Activated CD4-positive, alpha-beta T cell treated with anti-CD3 and anti-CD28 coated beads, Interleukin-2, amount 10 ng/mL, durations not matched to agents 24 days and 14 days (primary cell): ENCODE measurements at regions not wholly inside any gene's neighbourhood (a gene's known extent, or its start where the extent isn't known, plus 50 kb on each side); places are given as distances from the start of the nearest gene placed in this dataset.
"Not testable (repeated sequence)": the region's sequence is repeated elsewhere in the genome, so short reads cannot be mapped to it uniquely, and the experiment has no call there.

ENCODE experiments used
- DNase-seq: peaks from one replicate; pipeline ENCODE4 v3.0.0; 2022
- H3K27ac Mint-ChIP-seq: one replicate; pipeline ENCODE4 v1.8.0; 2022; ENCODE audit warnings: mild to moderate bottlenecking, mixed read lengths
- H3K27me3 Mint-ChIP-seq: one replicate; pipeline ENCODE4 v1.8.0; 2022; ENCODE audit warnings: mixed read lengths
- H3K36me3 Mint-ChIP-seq: one replicate; pipeline ENCODE4 v1.8.0; 2022; ENCODE audit warnings: low read depth, mild to moderate bottlenecking, mixed read lengths
- H3K4me1 Mint-ChIP-seq: one replicate; pipeline ENCODE4 v1.8.0; 2021; ENCODE audit warnings: mixed read lengths
- H3K4me3 Mint-ChIP-seq: one replicate; pipeline ENCODE4 v1.8.0; 2022; ENCODE audit warnings: mild to moderate bottlenecking, moderate library complexity, mixed read lengths
- H3K9me3 Mint-ChIP-seq: one replicate; pipeline ENCODE4 v1.8.0; 2021; ENCODE audit warnings: mixed read lengths
- intact Hi-C: fragments of 100-400 bp; cut with micrococcal nuclease; formaldehyde crosslinking; loops from one replicate; pipeline ENCODE4 v1.15.1; 2023

DNA sequence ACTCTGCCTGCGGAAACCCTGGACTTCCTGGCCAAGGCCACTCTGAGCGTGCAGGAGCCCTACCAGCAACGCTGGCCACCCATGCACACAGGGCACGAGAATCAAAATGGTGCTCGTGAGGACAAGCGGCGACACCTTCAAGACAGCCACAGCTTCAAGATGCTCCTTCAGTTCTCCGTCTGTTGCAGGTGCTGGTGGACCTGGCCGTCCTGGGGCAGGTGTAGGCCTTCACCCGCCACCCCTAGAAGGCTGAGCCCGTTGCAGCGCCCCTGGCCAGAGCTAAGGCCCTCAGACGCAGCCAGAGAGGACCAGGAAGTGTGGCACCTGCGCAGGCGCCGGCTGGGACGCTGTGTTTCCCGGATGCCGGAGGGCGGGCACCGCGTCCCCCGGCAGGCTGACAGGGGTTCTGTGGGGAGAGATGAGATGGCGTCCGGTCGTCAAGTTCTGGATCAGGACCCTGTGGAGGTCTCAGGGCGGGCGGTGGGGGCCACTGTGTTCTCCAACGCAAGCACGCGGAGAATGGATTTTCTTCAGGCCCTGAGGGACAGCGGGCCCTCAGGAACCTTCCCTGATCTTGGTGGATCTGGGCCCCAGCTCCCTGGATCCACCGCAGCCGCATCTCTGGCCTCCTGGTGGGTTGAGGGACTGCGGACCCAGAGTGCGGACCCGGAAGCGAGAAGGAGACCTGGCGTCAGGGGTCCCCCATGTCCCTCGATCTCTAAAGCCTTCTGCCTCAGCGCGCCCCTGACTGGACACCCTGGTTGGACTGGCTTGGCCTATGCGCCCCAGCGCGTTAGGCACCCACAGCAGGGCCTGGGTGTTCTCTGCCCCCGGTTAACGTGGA is 1770.8 kb upstream of the CDH9 start:
- H3K27ac Mint-ChIP-seq: no peak overlapping the region
- no peaks in the 10 kb centered on the region for H3K4me1 Mint-ChIP-seq
- H3K36me3 Mint-ChIP-seq: no peaks in the 10 kb centered on the region
- peaks cover 10% of the 10 kb centered on the region for H3K9me3 Mint-ChIP-seq
- intact Hi-C loops: no loop called here
- H3K4me3 Mint-ChIP-seq: no peak overlapping the region
- no peaks in the 10 kb centered on the region for H3K27me3 Mint-ChIP-seq
- no peak for DNase-seq

DNA sequence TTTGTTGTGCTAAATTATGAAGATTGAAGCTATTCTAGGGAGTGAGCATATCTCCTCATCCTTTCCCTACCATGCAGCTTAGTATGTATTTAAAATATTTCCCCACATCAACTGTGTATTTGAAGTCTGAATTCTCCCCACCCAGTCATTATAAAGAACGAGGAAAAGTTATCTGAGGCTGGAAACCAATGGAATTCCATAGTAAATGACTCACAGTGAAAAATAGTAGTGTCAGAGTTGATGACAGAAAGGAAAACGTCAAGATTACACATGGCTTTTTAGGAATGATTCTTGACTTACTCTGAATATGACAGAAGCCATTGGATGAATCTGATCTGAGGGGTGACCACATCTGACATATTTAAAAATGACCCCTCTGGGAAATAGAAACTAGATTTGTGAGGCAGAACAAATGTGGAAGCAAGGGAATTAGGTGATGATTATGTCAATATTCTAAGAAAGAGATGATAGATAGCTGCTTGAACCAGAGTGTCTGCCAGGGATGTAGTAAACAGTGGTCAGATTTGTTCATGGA is 1768.9 kb upstream of the CDH9 start:
- H3K9me3 Mint-ChIP-seq: peaks cover 10% of the 10 kb centered on the region
- no peaks in the 10 kb centered on the region for H3K36me3 Mint-ChIP-seq
- intact Hi-C loops: no loop called here
- no peak overlapping the region for H3K4me3 Mint-ChIP-seq
- H3K4me1 Mint-ChIP-seq: no peaks in the 10 kb centered on the region
- no peak overlapping the region for H3K27ac Mint-ChIP-seq
- no peak for DNase-seq
- H3K27me3 Mint-ChIP-seq: no peaks in the 10 kb centered on the region

DNA sequence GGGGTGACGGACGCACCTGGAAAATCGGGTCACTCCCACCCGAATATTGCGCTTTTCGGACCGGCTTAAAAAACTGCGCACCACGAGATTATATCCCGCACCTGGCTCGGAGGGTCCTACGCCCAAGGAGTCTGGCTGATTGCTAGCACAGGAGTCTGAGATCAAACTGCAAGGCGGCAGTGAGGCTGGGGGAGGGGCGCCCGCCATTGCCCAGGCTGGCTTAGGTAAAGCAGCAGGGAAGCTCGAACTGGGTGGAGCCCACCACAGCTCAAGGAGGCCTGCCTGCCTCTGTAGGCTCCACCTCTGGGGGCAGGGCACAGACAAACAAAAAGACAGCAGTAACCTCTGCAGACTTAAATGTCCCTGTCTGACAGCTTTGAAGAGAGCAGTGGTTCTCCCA is 1760.6 kb upstream of the CDH9 start:
- H3K4me3 Mint-ChIP-seq: not testable (repeated sequence)

GRCh38 chr5:28788954-28789353 is 1750.6 kb upstream of the CDH9 start:
- H3K9me3 Mint-ChIP-seq: peaks cover 8% of the 10 kb centered on the region
- DNase-seq: no peak
- no peaks in the 10 kb centered on the region for H3K27me3 Mint-ChIP-seq
- H3K36me3 Mint-ChIP-seq: no peaks in the 10 kb centered on the region
- H3K4me3 Mint-ChIP-seq: no peak overlapping the region
- intact Hi-C loops: no loop called here
- H3K4me1 Mint-ChIP-seq: no peaks in the 10 kb centered on the region
- no peak overlapping the region for H3K27ac Mint-ChIP-seq

More for the DNA sequence above, 1760.6 kb upstream of the CDH9 start:
- H3K27me3 Mint-ChIP-seq, H3K4me1 Mint-ChIP-seq, H3K27ac Mint-ChIP-seq, DNase-seq, intact Hi-C loops, H3K36me3 Mint-ChIP-seq, H3K9me3 Mint-ChIP-seq: not testable (repeated sequence)

- Mint-ChIP-seq H3K4me3 (no peak overlapping the region), H3K9me3 (peaks cover 4% of the 10 kb centered on the region), H3K36me3 (no peaks in the 10 kb centered on the region), H3K27me3 (no peaks in the 10 kb centered on the region), H3K4me1 (no peaks in the 10 kb centered on the region), H3K27ac (no peak overlapping the region)
- no peak for DNase-seq
- intact Hi-C loops: no loop called here
Measured at GRCh38 chr5:28780083-28780692, 1741.8 kb upstream of the CDH9 start.

GRCh38 chr5:28779161-28779754 is 1740.9 kb upstream of the CDH9 start:
- no peaks in the 10 kb centered on the region for H3K4me1 Mint-ChIP-seq
- H3K27me3 Mint-ChIP-seq: no peaks in the 10 kb centered on the region
- intact Hi-C loops: no loop called here
- H3K27ac Mint-ChIP-seq: no peak overlapping the region
- H3K4me3 Mint-ChIP-seq: no peak overlapping the region
- H3K36me3 Mint-ChIP-seq: no peaks in the 10 kb centered on the region
- H3K9me3 Mint-ChIP-seq: no peaks in the 10 kb centered on the region
- no peak for DNase-seq

- Mint-ChIP-seq H3K27ac (no peak overlapping the region), H3K4me3 (no peak overlapping the region), H3K4me1 (no peaks in the 10 kb centered on the region), H3K36me3 (no peaks in the 10 kb centered on the region), H3K9me3 (peaks cover 3% of the 10 kb centered on the region), H3K27me3 (no peaks in the 10 kb centered on the region)
- intact Hi-C loops: no loop called here
- no peak for DNase-seq
Measured at GRCh38 chr5:28770307-28770706, 1731.9 kb upstream of the CDH9 start.

DNA sequence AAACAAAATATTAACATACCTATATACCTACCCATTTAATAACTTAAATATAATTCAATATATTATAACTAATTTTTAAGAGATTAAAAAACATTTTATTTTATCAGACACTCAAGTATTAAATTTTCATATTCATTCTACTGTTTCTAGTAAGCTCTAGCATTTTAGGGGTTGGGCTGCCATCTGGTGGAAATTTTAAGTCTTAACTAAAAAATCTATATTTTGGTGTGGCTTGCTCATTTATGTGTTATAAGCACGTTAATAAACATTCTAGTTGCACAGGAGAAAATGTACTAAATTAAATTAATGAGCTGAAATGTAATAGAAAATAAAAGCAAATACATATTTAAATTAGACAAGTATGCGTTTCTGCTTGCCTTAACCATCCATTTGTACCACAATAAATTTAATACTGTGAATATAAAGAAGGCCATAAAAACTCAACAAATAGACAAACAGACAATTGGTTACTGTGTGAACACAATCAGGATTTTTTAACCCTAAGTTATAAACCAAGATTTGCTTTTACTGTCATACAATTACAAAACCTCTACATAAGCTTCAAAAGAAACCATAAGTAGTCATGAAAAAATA is 1728.3 kb upstream of the CDH9 start:
- Mint-ChIP-seq H3K4me3 (no peak overlapping the region), H3K9me3 (no peaks in the 10 kb centered on the region), H3K27ac (no peak overlapping the region), H3K4me1 (no peaks in the 10 kb centered on the region), H3K36me3 (no peaks in the 10 kb centered on the region), H3K27me3 (no peaks in the 10 kb centered on the region)
- no peak for DNase-seq
- intact Hi-C loops: no loop called here

DNA sequence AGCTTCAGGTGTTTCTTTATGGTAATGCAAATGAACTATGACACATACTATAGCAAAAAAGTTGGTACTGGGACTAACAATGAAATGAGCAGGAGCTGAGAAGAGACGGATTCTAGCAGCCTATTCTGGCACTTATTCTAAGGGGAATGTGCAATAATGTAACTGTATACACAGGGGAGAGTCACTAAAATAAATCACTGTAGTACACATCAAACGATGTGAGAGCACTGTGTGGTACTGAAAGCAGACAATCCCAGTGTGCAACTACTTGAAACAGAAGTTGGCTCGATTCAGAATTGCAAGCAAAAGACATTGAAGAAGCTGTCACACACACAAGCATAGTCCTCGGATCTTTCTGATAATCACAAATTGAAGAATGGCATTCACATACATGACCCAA is 1713.0 kb upstream of the CDH9 start:
- Mint-ChIP-seq H3K4me1 (no peaks in the 10 kb centered on the region), H3K27me3 (no peaks in the 10 kb centered on the region)
- intact Hi-C loops: no loop called here

DNA sequence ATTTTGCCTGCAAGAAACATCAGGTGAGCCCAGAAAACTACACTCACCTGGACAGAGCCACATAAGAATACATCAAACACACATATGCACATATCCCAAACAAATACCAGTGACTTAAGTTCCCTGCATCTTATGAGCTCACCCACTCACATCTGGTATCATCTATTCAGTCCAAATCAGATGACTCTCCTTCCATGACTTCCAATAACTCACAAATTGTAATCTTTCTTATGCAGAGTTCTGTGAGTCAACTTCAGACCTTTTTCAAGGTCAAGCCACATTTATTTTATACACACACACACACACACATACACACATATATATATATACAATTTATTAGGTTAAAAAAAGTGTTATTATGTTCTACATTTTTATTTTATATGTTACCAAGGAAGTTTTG is 1711.9 kb upstream of the CDH9 start:
- Mint-ChIP-seq H3K9me3 (peaks cover 20% of the 10 kb centered on the region), H3K27ac (no peak overlapping the region), H3K4me3 (no peak overlapping the region), H3K36me3 (no peaks in the 10 kb centered on the region), H3K27me3 (no peaks in the 10 kb centered on the region), H3K4me1 (no peaks in the 10 kb centered on the region)
- DNase-seq: no peak
- intact Hi-C loops: no loop called here

More for the DNA sequence above, 1713.0 kb upstream of the CDH9 start:
- Mint-ChIP-seq H3K4me3 (no peak overlapping the region), H3K9me3 (peaks cover 20% of the 10 kb centered on the region), H3K36me3 (no peaks in the 10 kb centered on the region), H3K27ac (no peak overlapping the region)
- no peak for DNase-seq

DNA sequence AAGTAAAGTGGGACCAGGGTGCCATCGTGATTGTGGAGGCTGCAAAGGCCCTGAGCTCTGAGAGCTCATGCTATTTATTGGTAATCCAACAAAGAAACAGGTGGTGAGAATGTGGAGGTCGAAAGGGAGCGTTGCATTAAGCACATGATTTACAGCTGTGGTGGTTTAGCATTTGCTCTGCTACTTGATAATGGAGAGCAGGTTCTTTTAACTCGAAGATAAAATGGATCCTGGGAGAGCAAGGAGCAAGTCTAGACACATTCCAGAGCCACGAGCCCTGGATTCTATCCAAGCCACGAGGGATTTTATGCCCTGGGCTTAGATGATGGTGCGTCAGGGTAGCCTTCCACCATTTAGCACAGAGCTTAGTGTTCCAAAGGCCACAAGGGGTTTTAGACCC is 1710.1 kb upstream of the CDH9 start:
- DNase-seq: no peak
- Mint-ChIP-seq H3K4me1 (no peaks in the 10 kb centered on the region), H3K4me3 (no peak overlapping the region), H3K9me3 (peaks cover 16% of the 10 kb centered on the region), H3K27me3 (no peaks in the 10 kb centered on the region), H3K36me3 (no peaks in the 10 kb centered on the region), H3K27ac (no peak overlapping the region)
- intact Hi-C loops: no loop called here

DNA sequence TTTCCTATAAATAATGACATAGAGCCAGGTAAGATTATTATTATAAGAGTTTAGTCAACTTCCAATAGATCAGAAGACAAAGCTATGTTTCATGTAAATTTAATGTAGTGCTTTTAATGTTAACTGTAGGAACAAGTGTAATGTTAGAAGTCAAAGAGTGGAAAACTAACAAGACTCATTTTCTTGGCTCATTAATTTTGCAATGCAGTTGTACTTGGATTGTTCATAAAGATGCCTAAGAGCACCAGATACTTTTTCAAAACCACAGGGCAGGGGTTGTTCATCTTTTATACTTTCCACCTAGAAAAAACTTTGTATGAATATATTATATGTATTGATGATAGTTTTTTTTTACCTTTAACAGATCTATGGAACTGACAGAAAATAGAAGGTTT is 1705.3 kb upstream of the CDH9 start:
- no peaks in the 10 kb centered on the region for H3K27me3 Mint-ChIP-seq
- intact Hi-C loops: no loop called here
- H3K4me3 Mint-ChIP-seq: no peak overlapping the region
- no peaks in the 10 kb centered on the region for H3K36me3 Mint-ChIP-seq
- H3K9me3 Mint-ChIP-seq: peaks cover 7% of the 10 kb centered on the region
- no peak for DNase-seq
- no peaks in the 10 kb centered on the region for H3K4me1 Mint-ChIP-seq
- H3K27ac Mint-ChIP-seq: no peak overlapping the region

- H3K9me3 Mint-ChIP-seq: peaks cover 4% of the 10 kb centered on the region
- DNase-seq: no peak
- no peak overlapping the region for H3K4me3 Mint-ChIP-seq
- no peak overlapping the region for H3K27ac Mint-ChIP-seq
- no peaks in the 10 kb centered on the region for H3K36me3 Mint-ChIP-seq
- intact Hi-C loops: no loop called here
- H3K4me1 Mint-ChIP-seq: no peaks in the 10 kb centered on the region
- H3K27me3 Mint-ChIP-seq: no peaks in the 10 kb centered on the region
Measured at GRCh38 chr5:28743025-28743715, 1704.8 kb upstream of the CDH9 start.
